NCI-H187 (cell line): ENCODE measurements at regions not wholly inside any gene's neighbourhood (a gene's known extent, or its start where the extent isn't known, plus 50 kb on each side); places are given as distances from the start of the nearest gene placed in this dataset.

Experiments
- DNase-seq, 2 experiments: peaks; one replicate each; lab custom pipeline; 2025; lab: John Stamatoyannopoulos, UW

- DNase-seq, result no peak
Observed at GRCh38 chr15:91737151-91737818, 116.2 kb upstream of the SLCO3A1 start.

DNA sequence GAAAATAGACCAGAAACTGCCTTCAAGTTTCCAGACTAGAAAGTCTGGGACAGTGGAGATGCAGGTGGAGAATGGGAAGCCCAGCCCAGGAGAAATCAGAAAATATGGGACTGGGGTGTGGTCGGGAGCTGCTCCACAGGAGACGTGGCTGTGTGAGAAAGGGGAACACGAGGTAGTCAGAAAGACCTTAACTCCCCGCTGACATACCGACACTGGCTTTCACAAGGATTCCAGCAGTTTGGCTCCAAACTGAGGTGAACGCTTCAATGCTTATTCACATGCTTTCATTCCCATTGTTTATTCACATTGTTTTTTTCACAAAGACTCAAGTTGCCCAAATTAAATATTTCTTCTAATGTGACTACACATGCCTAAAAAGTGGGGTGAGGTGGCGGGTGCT is 111.5 kb upstream of the SLCO3A1 start:
- DNase-seq, result no peak

DNA sequence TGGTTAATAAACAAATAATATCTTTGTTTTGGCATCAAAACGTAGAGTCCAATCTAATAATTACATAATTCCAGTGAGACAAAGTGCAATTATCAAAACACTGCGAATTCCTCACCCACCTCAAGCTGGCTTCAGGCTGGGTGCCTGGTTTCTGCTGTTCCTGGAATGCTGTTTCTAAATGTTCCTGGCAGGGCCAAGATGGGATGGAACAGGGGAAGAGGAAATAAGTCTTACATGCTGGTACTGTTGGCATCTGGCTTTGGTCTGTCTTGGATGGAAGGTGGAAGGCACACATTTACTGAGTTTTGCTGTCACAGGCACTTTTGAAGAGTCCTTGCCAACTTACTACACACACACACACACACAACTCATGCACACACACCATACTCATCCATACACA is 101.9 kb upstream of the SLCO3A1 start:
- DNase-seq, result no peak

- no peak for DNase-seq
Observed at GRCh38 chr15:91752081-91752785, 101.3 kb upstream of the SLCO3A1 start.

GRCh38 chr15:91759560-91759959 is 93.9 kb upstream of the SLCO3A1 start:
- DNase-seq, result no peak

- no peak for DNase-seq
Observed at GRCh38 chr15:91765660-91766059, 87.8 kb upstream of the SLCO3A1 start.

GRCh38 chr15:91769476-91769875 is 84.0 kb upstream of the SLCO3A1 start:
- DNase-seq, result no peak

- DNase-seq, result no peak
Observed at GRCh38 chr15:91769894-91770293, 83.6 kb upstream of the SLCO3A1 start.

DNA sequence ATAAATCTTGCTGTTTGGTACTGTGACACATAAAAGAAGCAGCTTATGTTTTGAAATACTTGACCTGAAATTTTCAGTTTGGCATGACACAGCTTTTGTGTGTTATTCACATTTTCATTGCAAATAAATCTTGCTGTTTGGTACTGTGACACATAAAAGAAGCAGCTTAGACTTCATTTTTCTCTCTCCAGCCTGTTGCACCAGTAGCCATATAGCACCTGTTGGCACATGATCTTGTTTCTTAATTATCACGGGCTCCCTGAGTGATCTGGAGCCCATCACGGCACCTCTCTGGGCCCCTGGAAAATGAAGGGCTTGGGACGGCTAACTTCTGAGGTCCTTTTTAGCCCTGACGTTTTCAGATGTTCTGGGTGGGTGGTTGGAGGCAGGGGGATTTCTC is 77.4 kb upstream of the SLCO3A1 start:
- DNase-seq, result no peak

DNA sequence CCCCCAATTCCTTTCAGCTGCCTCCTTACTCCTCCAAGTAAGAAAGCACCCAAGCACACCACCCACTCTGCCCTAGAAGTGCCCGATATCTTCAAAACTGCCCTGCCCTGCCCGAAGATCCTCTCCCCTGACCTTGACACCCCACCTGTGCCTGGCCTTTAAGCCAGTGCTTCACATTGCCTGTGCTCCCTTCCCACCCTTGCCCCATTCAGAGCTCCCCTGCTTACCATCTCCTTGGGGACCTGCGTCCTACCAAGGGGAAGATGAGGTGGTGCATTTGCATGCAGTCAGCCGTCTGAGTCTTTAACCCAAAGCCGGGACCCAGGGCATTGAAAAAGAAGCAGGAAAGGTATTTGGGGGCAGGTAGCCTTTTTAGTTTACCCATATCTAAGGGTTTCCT is 73.5 kb upstream of the SLCO3A1 start:
- no peak for DNase-seq

DNA sequence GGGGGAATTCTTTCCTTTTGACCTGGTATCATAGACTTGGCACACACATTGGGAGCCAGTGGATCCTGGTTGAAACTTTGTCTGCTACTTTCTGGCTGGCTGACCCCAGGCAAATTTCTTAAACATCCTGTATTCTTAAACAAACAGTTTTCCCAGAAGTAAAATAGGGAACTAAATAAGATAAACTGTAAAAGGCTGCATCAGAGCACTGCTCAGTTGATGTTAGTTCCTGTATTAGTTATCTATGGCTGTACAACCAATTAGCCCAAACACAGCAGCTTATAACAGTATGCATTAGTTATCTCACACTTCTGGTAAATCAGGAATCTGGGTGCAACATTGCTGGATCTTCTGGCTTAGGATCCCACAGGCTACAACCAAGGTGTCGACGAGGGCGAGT is 73.1 kb upstream of the SLCO3A1 start:
- no peak for DNase-seq

DNA sequence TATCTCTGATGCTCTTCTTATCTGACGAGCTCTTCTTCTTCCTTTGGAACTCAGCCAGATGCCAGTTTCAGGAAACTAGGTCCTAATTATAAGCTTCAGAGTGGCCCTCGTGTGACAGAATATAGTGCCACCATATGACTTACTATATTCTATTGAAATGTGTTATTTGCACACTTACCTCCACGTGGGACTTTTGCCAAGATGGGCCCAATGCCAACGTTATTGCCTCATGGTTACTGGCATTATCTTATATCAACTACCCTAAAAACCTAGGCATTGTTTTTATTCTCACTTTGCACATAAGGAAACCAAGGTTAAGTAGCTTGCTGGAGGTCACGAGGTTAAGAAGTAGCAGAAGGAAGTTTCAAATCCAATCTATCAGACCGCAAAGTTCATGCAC is 71.3 kb upstream of the SLCO3A1 start:
- no peak for DNase-seq

- DNase-seq, result no peak
Observed at GRCh38 chr15:91783008-91783407, 70.5 kb upstream of the SLCO3A1 start.

GRCh38 chr15:91783451-91783850 is 70.1 kb upstream of the SLCO3A1 start:
- no peak for DNase-seq

- no peak for DNase-seq
Observed at GRCh38 chr15:91784973-91785709, 68.4 kb upstream of the SLCO3A1 start.

DNA sequence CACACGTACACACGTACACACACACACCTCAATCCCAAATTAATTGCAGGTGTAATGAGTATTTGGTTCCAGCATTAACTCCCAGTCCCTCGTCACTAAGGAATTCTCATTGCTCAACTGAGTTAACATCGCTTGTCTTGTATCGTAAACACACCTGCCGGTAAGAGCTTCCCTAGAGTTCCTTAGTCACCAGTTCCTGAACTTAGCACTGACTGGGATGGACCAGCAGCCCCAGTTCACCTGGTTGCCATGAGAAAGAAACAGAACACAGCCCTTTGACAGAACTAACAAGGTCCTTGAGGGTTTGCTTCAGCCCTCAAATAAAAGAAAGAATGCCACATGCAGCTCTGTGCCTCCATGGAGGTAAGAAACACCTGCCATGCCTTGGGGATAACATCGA is 66.3 kb upstream of the SLCO3A1 start:
- DNase-seq, result no peak

DNA sequence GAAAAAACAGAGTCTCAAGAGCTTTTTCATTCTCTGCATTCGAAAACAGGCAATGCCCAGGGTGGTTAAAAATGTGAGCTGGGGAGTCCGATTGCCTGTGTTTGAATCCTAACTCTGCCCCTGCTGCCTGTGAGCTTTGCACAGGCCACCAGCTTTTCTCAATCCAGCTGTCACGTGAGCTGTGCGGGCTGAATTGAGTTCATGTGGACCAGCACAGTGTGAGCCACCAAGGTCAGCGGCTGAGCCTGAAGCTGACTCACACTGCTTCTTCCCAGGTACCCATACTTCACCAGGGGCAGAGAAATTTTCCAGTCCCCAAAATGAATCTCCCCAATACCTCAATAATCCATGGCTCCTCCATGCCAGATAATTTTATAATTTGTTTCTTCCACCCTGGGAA is 64.4 kb upstream of the SLCO3A1 start:
- DNase-seq, result no peak

- DNase-seq, result no peak
Observed at GRCh38 chr15:91790836-91791235, 62.7 kb upstream of the SLCO3A1 start.

GRCh38 chr15:91793771-91794170 is 59.7 kb upstream of the SLCO3A1 start:
- no peak for DNase-seq

DNA sequence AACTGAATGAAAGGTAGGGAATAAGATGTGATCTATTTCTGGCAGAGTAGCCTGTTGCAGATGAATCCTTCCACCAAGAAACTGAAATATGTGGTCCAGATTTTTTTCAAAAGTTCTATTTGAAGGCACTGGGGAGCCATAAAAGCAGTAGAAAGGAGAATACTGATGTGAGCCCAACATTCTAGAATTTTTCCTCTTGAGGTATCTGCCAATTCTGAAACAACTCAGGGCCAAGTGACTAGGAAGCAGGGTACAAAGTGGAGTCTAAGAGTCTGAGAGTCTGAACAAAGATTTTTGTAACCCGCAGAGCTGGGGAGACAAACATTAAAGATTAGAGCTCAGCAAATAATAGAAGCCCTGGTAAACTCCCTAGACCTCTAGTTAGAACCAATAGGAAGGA is 58.3 kb upstream of the SLCO3A1 start:
- no peak for DNase-seq

- no peak for DNase-seq
Observed at GRCh38 chr15:91801836-91802534, 51.5 kb upstream of the SLCO3A1 start.

DNA sequence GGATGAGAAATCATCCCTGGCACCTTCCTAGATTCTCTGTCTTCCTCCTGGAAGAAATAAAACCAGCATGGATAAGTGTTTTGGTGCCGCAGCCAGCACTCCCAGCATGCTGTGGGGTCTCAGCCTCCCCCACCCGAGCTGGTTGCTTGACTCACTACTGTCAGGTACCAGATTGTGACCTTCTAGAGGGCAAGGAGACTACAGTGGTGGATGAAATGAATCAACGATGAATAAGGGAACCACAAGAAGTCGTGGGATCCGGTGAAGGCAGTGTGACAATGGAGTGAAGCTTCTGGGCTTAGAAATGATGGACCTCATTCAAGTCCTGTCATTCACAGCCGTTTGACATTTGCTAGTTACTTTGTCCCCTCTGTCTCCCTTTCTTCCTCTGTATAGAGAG is 50.2 kb upstream of the SLCO3A1 start:
- DNase-seq, result no peak
